GM04504 (cell line): ENCODE measurements at regions not wholly inside any gene's neighbourhood (a gene's known extent, or its start where the extent isn't known, plus 50 kb on each side); places are given as distances from the start of the nearest gene placed in this dataset.
A peak's percentile ranks its signal among the peaks of the same experiment; 100 is the strongest.
"Not testable (repeated sequence)": the region's sequence is repeated elsewhere in the genome, so short reads cannot be mapped to it uniquely, and the experiment has no call there.

Experiments
- DNase-seq: peaks from one replicate; pipeline ENCODE4 v3.0.0-alpha.2; 2012; ENCODE audit warnings: low read depth

DNA sequence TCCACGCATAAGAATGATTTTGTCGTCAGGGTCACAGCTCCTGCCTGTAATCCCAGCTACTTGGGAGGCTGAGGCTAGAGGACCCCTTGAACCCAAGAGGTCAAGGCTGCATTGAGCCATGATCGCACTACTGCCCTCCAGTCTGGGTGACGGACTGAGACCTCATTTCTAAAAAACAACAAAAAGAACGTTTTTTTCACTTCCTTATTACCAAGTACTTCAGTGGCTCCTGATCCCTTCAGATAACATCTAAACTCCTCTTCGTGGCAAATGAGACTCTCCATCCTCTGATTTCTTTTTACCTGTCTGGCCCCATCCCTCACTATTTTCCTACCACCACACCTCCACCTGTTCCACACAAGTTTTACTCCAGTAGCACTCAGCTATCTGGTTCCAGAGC lies 105.4 kb upstream of the TLK1 start:
- no peak for DNase-seq

GRCh38 chr2:171261529-171261928 lies 100.8 kb upstream of the TLK1 start:
- not testable (repeated sequence) for DNase-seq

DNA sequence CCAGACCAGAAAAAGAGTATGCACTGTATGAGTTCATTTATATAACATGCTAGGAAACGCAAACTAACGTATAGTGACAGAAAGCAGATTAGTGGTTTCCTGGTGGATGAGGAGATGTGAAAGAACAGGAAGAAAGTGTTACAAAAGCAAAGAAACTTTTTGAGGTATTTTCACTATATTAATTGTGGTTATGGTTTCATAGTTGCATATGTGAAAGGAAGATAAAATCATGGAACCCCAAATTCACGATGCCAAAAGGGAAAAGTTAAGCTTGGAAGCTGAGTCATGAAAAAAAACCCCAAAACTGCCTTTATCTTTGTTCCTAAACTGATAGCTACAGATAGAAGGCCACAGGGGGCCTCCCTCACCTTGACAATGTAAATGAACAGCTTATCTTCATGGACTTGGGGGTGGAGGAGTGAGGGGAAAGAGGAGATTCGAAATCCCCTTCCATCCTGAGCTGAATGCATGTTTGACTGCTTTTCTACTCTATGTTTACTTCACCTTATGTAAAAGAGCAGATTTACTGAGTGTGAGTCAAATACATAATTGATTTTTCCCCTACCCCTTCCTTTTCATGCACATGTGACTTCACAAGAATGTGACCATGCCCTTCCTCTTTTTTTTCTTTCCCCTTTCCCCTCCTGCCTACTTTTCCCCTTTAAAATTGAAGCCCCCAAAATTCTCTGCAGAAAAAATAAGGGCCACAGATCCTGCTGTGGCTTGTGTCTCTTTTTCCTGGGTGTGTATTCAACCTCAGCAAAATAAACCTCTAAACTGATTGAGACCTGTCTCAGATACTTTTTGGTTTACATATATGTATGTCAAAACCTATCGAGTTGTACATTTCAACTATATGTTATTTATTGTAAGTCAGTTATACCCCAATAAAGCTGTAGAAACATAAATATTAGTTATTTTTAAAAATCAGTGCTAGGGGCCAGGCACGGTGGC lies 100.1 kb upstream of the TLK1 start:
- DNase-seq = no peak

- no peak for DNase-seq
These were observed 94.0 kb upstream of the TLK1 start for GRCh38 chr2:171254666-171255065.

GRCh38 chr2:171253900-171254650 lies 93.4 kb upstream of the TLK1 start:
- DNase-seq = no peak

GRCh38 chr2:171253279-171253678 lies 92.6 kb upstream of the TLK1 start:
- no peak for DNase-seq

DNA sequence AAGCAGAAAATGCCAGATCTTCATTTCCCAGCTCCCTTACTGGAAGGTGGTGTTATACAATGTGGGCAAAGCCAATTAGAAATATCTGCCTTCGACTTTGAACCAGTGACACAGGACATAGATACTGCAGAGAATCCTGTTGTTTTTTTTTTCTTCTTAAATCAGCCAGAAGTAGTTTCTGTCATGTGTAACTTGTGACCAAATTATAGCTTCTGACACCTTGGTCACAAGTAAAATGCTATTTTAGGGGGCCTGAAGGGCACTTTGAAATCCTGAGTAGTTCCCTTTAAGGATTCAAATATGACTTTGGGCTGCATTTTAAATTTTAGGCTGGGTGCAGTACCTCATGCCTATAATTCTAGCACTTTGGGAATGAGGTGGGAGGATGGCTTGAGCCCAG lies 89.0 kb upstream of the TLK1 start:
- no peak for DNase-seq

DNA sequence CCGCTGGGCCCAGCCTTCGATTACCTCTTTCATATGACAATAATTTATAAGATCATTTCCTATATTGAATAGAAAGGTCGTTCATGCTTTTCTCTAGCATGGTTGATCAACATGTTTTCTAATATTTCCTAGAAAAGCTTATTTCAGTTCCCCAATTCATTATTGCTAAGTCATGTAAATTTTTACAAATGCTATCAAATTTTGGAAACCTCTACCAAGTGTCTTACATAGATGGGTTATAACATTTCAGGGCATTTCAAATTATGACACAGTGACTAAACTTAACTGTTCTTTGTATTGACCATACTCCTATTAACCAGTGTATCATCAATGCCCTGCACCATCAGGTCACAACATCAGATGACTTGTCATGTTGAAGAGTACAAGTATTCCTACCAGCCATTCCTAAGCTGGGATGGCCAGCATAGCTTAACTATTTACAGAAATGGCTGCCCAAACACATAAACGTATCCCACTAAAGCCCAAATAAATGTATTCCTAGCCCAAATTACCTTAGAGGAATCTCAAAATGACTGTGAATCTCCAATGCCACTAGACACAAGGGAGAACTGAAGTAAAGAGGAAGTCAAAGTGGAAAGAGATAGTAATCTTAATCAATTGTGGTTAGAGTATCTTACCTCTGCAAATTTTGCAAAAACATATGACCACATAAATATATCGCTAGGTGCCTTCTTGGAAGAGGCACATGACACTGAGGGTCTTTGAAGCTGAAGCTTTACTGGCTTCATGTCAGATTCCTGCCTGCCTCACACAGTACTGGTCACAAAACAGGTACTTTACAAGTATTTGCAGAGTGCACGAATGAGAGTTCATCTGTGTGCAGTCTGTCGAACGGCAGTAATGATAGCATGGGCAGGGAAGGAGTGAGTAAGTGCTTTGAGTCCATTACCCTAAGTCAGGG lies 87.3 kb upstream of the TLK1 start:
- no peak for DNase-seq

DNA sequence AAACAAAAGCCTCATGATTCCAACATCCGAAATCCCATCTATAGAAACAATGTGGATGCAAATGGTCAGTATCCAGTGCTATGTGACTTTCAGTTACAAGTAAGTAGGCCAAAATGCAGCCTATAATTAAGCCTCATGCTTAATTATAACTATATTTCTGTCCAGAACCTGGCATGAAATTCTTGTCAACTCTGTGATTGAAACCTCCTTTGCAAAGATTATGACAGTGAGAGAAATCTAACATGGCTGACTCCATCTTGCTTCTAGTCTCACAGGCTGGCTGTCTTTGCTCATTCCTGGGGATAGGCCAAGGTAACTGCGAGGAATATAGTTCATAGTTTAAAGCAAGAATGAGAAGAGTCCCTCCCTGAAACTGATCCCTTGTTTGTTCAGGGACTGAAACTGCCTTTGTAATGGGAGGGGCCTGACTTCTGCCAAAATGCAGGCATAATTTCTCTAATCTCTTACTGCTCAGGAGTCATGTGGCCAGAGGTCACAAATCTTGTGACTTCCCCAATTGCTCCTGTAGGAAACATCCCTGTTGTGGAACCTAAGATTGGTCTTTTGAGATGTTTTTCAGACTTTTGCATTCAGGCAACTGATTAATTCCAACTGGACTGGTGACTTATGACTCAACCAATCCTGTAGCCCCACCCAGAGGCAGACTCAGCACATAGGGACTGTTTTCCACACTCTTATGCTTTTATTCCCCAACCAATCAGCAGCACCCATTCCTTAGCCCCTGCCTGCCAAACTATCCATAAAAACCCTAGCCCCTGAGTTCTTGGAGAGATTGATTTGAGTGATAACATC lies 84.5 kb upstream of the TLK1 start:
- no peak for DNase-seq

DNA sequence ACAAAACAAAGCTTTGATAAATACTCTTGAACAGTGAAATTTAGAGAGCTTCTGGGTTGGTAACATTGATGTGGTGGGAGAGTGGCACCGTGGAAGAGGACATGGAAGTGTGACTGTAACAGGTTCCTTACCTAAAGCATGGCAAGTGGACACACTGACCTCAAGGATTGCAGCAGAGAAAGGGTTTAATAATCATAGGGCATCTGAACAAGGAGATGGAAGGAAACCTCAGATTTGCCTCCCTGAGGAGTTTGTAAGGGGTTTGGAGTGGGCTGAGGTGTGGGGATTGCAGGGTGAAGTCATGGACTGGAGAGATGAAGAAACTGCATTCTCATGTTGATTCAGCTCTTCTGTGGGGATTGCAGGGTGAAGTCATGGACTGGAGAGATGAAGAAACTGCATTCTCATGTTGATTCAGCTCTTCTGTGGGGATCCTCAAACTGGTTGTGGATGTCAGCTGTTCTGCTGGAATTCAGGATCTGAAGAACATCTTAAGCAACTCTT lies 83.8 kb upstream of the TLK1 start:
- DNase-seq = peak; percentile 58

GRCh38 chr2:171241771-171242170 lies 81.1 kb upstream of the TLK1 start:
- DNase-seq = no peak

GRCh38 chr2:171238946-171239345 lies 78.3 kb upstream of the TLK1 start:
- no peak for DNase-seq

- no peak for DNase-seq
These were observed 77.2 kb upstream of the TLK1 start for GRCh38 chr2:171237751-171238505.

DNA sequence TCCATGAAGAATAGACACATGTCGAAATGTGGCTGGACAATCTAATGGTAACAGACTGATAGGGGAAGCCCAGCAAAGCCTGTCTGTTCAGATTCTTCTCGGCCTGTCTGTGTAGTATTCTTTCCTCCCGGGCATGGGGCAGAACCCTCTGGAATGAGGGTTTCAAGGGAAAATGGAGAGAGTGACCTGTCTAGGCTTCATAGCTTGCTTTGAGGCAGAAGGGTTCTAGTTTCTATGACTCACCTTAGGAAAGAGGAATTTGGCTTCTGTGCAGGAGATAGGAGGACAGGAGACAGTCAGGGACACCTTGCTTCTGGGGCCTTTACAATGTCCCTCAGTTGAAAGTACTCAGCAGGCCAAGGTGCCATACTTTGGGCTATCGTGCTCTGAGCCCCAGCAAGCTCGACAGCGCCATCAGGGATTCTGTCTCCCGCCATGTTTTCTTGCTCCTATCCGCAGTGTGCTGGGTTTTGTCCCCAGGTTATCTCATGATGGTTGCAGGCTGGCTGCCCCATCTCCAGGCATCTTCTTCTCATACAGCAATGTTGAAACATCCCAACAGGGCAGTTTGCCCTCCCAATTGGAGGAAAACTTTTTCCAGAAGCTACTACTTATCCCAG lies 74.7 kb upstream of the TLK1 start:
- DNase-seq = no peak

GRCh38 chr2:171230176-171230575 lies 69.5 kb upstream of the TLK1 start:
- no peak for DNase-seq

DNA sequence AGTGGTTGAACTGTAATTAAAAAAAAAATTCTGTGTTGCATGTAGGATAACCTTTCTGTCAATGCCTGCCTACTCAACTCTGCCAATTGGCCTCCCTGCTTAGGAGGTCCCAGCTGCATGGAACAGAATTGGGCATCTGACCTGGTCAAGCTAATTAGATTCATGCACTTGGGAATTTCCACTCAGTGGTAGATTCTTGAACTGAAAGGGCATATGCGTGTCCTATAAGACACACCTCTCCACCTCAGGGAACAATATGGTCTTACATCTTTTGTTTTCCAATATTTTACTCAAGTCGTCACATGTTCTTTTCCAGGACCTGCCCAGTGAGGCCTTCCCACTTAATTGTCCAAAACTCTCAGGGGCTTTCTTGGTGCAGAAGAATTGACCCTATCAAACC lies 68.1 kb upstream of the TLK1 start:
- DNase-seq = no peak

GRCh38 chr2:171227066-171227782 lies 66.5 kb upstream of the TLK1 start:
- DNase-seq = no peak

DNA sequence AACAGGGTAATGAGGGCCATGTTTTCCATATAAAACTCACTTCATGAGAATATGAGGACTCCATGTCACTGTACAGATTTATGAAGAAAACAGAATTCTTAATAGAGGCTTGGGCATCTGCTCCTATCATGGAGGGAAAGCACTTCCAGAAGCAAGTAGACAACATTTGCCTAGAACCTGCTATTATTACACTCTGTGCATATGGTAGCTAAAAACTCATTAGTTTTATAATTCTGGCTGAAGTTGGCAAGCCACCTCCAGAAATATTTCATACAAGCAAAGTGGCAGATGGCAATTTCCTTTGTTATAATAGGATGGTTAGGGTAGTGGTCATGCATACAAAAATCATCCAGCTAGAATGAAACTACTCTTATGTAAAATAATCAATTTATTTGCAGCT lies 65.8 kb upstream of the TLK1 start:
- no peak for DNase-seq

DNA sequence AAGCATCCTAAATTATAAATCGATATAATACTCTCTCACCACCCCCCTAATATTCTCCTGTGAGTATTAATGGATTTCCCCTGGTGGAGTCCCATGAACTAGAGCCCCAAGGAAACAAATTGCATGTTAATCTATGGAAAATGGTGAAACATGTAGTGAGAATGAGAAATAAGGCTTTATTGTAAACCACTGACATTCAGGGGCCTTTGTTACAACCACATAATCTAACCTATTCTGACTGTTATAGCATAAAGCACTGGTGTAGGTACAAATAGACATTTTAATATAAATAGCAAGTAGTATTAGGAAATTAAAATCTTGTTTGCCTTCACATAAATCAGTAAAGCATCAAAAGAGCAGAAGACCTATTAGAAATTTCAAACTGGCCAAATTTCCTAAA lies 65.3 kb upstream of the TLK1 start:
- DNase-seq = no peak
